ENCODE measurements at regions not wholly inside any gene's neighbourhood (a gene's known extent, or its start where the extent isn't known, plus 50 kb on each side); places are given as distances from the start of the nearest gene placed in this dataset.

DNA sequence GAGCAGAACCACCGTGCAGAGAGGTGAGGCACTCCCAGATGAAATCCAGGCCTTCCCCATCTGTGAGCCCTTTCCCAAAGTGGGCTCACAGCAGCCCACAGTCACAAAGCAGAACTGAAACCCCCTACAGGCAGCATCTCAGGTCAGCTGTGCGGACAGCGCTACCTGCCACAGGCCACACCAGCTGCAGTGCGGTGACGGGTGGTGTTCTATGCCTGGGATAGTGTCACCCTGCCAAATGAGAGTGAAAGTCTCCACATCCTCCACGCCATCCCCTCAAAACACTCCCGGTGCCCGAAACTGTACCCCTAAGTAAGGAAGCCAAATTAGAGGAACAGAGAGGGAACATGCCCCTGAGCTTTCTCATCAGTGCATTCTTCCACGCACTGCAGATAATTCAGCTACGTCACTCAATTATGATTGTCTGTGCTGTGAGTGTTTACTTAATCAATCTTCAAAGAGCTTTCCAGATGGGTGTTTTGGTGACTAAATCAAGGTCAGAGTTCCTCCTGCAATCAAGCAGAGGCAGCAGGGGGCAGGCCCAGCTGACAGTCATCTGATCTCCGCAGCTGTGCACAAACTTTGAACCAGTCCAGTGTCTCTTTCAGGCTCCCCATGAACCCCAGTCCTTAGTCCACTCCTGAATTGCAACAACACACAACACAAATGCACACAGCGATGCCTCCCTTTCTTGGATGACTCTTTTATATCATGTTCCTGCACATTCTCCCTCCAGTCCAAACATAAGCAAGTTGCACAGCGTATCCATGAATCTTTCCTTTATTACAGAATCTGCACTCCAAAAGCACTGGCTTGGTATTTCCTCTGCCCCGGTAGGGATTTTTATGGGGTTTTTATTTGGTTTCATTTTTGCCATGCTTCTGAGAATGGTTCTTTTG lies 150.0 kb downstream of the TOMM20 start (continued):
- peak; percentile 78; the same call in 1 of the 2 replicates for TF ChIP-seq MYNN (IDR thresholded peaks at IDR 0.05)
- TF ChIP-seq MYNN (CRISPR knock-in tag; IDR thresholded peaks at IDR 0.05) = no peak
- TF ChIP-seq GATA2 (CRISPR knock-in tag; IDR thresholded peaks at IDR 0.05) = peak; percentile 72; the same call in 1 of the 2 replicates
- no peak for TF ChIP-seq ZSCAN29 (IDR thresholded peaks at IDR 0.05)
- peak; percentile 91 to 99 for TF ChIP-seq RCOR1 (IDR thresholded peaks at IDR 0.05; ENCODE audit: borderline replicate concordance in 1 of 2, low read depth in 2 of 2, low read length in 2 of 2)
- TF ChIP-seq, protein P1, sequence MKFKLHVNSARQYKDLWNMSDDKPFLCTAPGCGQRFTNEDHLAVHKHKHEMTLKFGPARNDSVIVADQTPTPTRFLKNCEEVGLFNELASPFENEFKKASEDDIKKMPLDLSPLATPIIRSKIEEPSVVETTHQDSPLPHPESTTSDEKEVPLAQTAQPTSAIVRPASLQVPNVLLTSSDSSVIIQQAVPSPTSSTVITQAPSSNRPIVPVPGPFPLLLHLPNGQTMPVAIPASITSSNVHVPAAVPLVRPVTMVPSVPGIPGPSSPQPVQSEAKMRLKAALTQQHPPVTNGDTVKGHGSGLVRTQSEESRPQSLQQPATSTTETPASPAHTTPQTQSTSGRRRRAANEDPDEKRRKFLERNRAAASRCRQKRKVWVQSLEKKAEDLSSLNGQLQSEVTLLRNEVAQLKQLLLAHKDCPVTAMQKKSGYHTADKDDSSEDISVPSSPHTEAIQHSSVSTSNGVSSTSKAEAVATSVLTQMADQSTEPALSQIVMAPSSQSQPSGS (CRISPR knock-in tag; IDR thresholded peaks at IDR 0.05) = no peak
- peak in 1 of 2 experiments; percentile 47; a peak in 1 of 4 replicates for TF ChIP-seq FOXK2 (conservative IDR thresholded peaks at IDR 0.05 in 1 of 2, IDR thresholded peaks at IDR 0.05 in 1 of 2; ENCODE audit: low read depth in 2 of 2)
- TF ChIP-seq NCOR1 (IDR thresholded peaks at IDR 0.05) = peak; percentile 90
- peak; percentile 60 for TF ChIP-seq PRDM10 (IDR thresholded peaks at IDR 0.05; ENCODE audit: partially characterized antibody)
- no peak for TF ChIP-seq MTA3 (IDR thresholded peaks at IDR 0.05; ENCODE audit: borderline replicate concordance)
- peak; percentile 19; the same call in 1 of the 2 replicates for TF ChIP-seq BCOR (IDR thresholded peaks at IDR 0.05)
- TF ChIP-seq DDX20 (tag; IDR thresholded peaks at IDR 0.05; ENCODE audit: low read depth) = 0 out of 2 replicates have a peak, but pooled peaks have one; percentile 28
- peak; percentile 53; the same call in 1 of the 2 replicates for TF ChIP-seq FOXP4 (CRISPR knock-in tag; IDR thresholded peaks at IDR 0.05; ENCODE audit: borderline replicate concordance)
- peak; percentile 8; the same call in 1 of the 2 replicates for TF ChIP-seq ZFX (CRISPR knock-in tag; IDR thresholded peaks at IDR 0.05)
- no peak for TF ChIP-seq SMARCB1 (IDR thresholded peaks at IDR 0.05; ENCODE audit: insufficient read length, low read depth)
- TF ChIP-seq, protein P2, sequence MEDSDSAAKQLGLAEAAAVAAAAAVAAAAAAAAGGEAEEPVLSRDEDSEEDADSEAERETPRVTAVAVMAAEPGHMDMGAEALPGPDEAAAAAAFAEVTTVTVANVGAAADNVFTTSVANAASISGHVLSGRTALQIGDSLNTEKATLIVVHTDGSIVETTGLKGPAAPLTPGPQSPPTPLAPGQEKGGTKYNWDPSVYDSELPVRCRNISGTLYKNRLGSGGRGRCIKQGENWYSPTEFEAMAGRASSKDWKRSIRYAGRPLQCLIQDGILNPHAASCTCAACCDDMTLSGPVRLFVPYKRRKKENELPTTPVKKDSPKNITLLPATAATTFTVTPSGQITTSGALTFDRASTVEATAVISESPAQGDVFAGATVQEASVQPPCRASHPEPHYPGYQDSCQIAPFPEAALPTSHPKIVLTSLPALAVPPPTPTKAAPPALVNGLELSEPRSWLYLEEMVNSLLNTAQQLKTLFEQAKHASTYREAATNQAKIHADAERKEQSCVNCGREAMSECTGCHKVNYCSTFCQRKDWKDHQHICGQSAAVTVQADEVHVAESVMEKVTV (CRISPR knock-in tag; IDR thresholded peaks at IDR 0.05) = 0 out of 2 replicates have a peak, but pooled peaks have one; percentile 30
- no peak for TF ChIP-seq ZNF551 (CRISPR knock-in tag; IDR thresholded peaks at IDR 0.05)

Measured in K562 (cell line).